OCI-LY1 (cell line): ENCODE measurements at regions not wholly inside any gene's neighbourhood (a gene's known extent, or its start where the extent isn't known, plus 50 kb on each side); places are given as distances from the start of the nearest gene placed in this dataset.

Experiments
- H2AFZ ChIP-seq: fragments of 200-600 bp; sonication (generic), shearing (Covaris generic); 2 replicates; pipeline ENCODE4 v1.6.0; 2014; ENCODE audit warnings: antibody characterized with exemption, mild to moderate bottlenecking, low read length
- H3F3A ChIP-seq: fragments of 200-600 bp; sonication (generic), shearing (Covaris generic); 2 replicates; pipeline ENCODE4 v1.6.0; 2014; ENCODE audit warnings: mild to moderate bottlenecking, antibody characterized with exemption, low read length, moderate library complexity; ENCODE audit not compliant: insufficient read depth
- H3K27ac ChIP-seq: fragments of 200-600 bp; sonication (generic); 2 replicates; pipeline ENCODE4 v1.5.1; 2014; ENCODE audit warnings: low read length, mixed run types, mild to moderate bottlenecking, low read depth; ENCODE audit not compliant: poor library complexity, severe bottlenecking
- H3K27me3 ChIP-seq: fragments of 200-600 bp; sonication (generic); 2 replicates; pipeline ENCODE4 v1.6.0; 2014; ENCODE audit warnings: antibody characterized with exemption, mild to moderate bottlenecking, low read length, moderate library complexity; ENCODE audit not compliant: insufficient read depth
- H3K36me3 ChIP-seq: fragments of 200-600 bp; sonication (generic); 2 replicates; pipeline ENCODE4 v1.6.1; 2014; ENCODE audit warnings: mild to moderate bottlenecking, antibody characterized with exemption, low read length, moderate library complexity, mixed read lengths; ENCODE audit not compliant: insufficient read depth
- H3K4me1 ChIP-seq: fragments of 200-600 bp; sonication (generic); 2 replicates; pipeline ENCODE4 v1.5.1; 2014; ENCODE audit warnings: mild to moderate bottlenecking, low read length, moderate library complexity; ENCODE audit not compliant: insufficient read depth, severe bottlenecking
- H3K4me2 ChIP-seq: fragments of 200-600 bp; sonication (generic), shearing (Covaris generic); 2 replicates; pipeline ENCODE4 v1.6.1; 2014; ENCODE audit warnings: low read length
- H3K4me3 ChIP-seq: fragments of 200-600 bp; sonication (generic); 2 replicates; pipeline ENCODE4 v1.5.1; 2014; ENCODE audit warnings: low read length, low read depth, mild to moderate bottlenecking, mixed read lengths; ENCODE audit not compliant: poor library complexity, severe bottlenecking
- H3K79me2 ChIP-seq: fragments of 200-600 bp; shearing (Covaris generic); 2 replicates; pipeline ENCODE4 v1.6.1; 2016; ENCODE audit warnings: mixed run types, low read length, mixed read lengths; ENCODE audit not compliant: insufficient read depth
- H3K9ac ChIP-seq: fragments of 200-600 bp; sonication (generic), shearing (Covaris generic); 2 replicates; pipeline ENCODE4 v1.6.1; 2014; ENCODE audit warnings: mild to moderate bottlenecking, low read length, mixed read lengths
- H3K9me2 ChIP-seq: fragments of 200-600 bp; sonication (generic), shearing (Covaris generic); 2 replicates; pipeline ENCODE4 v1.6.1; 2014; ENCODE audit warnings: low read depth, mild to moderate bottlenecking, low read length, mixed read lengths
- H3K9me3 ChIP-seq: fragments of 200-600 bp; shearing (Covaris generic); 2 replicates; pipeline ENCODE4 v1.6.1; 2014; ENCODE audit warnings: low read length, mixed read lengths
- H4K20me1 ChIP-seq: fragments of 200-600 bp; sonication (generic), shearing (Covaris generic); 2 replicates; pipeline ENCODE4 v1.6.0; 2016; ENCODE audit warnings: mild to moderate bottlenecking, low read length; ENCODE audit not compliant: insufficient read depth
- EZH2 ChIP-seq: fragments of 200-600 bp; sonication (generic), shearing (Covaris generic); IDR thresholded peaks from 2 replicates; pipeline ENCODE4 v1.8.0; 2017; ENCODE audit warnings: borderline replicate concordance, mixed run types, mild to moderate bottlenecking, antibody characterized with exemption, low read length, moderate library complexity, mixed read lengths
- TF ChIP-seq, protein P1 (sequence below): fragments of 200-600 bp; sonication (generic), shearing (Covaris generic); IDR thresholded peaks from 2 replicates; pipeline ENCODE4 v1.5.1; 2017; ENCODE audit warnings: mild to moderate bottlenecking, antibody characterized with exemption, low read length, moderate library complexity, mixed read lengths

DNA sequence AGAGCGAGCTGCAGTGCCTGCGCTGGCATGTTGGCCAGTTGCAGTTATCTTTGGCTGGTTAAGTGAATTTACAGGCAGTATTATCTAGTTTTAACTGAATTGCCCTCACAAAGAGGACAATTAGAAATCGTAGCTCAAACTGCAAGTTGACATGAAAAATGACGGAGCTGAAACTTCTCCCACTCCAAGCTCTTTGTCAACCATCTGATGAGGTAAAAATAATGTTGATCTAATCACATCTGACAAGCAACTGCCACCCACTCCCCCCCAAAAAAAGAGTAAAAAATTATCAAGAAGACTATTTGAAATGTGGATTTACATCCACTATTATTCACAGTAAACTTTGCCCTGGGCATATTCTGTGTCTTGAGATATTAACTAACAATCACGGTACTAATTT lies 84.7 kb upstream of the VASH1 start:
- H3K9me3 ChIP-seq, result no peaks in the 10 kb centered on the region

DNA sequence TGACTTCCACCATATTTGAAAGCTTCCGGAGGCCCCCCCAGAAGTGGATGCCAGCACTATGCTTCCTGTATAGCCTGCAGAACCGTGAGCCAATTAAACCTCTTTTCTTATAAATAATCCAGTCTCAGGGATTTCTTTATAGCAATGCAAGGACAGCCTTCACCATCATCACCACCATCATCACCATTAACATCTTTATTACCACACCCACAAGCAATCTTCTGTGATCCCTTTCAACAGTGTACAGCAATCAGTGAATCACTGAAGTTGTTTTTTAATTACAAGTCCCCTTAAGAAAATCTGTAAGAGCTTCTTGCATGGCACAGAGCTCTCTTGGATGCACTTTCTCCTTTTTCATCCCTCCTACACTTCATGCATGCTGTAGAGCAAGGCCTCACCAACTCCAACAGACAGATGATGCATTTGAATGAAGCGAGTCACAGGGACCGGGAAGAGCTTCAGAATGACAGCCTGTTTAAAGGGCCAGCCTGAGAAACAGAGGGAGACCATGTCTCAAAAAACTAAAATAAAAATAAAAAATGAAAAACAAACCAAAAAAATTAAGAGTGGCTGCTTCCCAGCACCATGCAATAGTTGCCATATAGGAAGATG lies 83.6 kb upstream of the VASH1 start:
- Histone ChIP-seq H2AFZ (no peak overlapping the region), H3K4me2 (no peak overlapping the region), H3K27ac (no peak overlapping the region), H3F3A (no peaks in the 10 kb centered on the region), H4K20me1 (no peaks in the 10 kb centered on the region), H3K79me2 (no peaks in the 10 kb centered on the region), H3K27me3 (no peaks in the 10 kb centered on the region; the same call in 1 of the 2 replicates), H3K4me3 (no peak overlapping the region), H3K36me3 (no peaks in the 10 kb centered on the region), H3K9me3 (0 out of 2 replicates have a peak, but pooled peaks cover 4% of the 10 kb centered on the region), H3K9ac (no peak overlapping the region), H3K4me1 (no peaks in the 10 kb centered on the region), H3K9me2 (no peaks in the 10 kb centered on the region)
- no peak for TF ChIP-seq EZH2
- TF ChIP-seq, protein P1, sequence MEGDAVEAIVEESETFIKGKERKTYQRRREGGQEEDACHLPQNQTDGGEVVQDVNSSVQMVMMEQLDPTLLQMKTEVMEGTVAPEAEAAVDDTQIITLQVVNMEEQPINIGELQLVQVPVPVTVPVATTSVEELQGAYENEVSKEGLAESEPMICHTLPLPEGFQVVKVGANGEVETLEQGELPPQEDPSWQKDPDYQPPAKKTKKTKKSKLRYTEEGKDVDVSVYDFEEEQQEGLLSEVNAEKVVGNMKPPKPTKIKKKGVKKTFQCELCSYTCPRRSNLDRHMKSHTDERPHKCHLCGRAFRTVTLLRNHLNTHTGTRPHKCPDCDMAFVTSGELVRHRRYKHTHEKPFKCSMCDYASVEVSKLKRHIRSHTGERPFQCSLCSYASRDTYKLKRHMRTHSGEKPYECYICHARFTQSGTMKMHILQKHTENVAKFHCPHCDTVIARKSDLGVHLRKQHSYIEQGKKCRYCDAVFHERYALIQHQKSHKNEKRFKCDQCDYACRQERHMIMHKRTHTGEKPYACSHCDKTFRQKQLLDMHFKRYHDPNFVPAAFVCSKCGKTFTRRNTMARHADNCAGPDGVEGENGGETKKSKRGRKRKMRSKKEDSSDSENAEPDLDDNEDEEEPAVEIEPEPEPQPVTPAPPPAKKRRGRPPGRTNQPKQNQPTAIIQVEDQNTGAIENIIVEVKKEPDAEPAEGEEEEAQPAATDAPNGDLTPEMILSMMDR, result no peak

More for the DNA sequence above, 84.7 kb upstream of the VASH1 start:
- H3K36me3 ChIP-seq, result no peaks in the 10 kb centered on the region
- H3K9me2 ChIP-seq, result no peaks in the 10 kb centered on the region
- no peak overlapping the region for H2AFZ ChIP-seq
- H3K9ac ChIP-seq, result no peak overlapping the region
- no peak overlapping the region for H3K4me3 ChIP-seq
- H4K20me1 ChIP-seq, result no peaks in the 10 kb centered on the region
- no peak for TF ChIP-seq EZH2
- no peaks in the 10 kb centered on the region for H3K79me2 ChIP-seq
- no peaks in the 10 kb centered on the region for H3F3A ChIP-seq
- H3K4me2 ChIP-seq, result no peak overlapping the region
- H3K27me3 ChIP-seq, result peaks cover 3% of the 10 kb centered on the region; the same call in 1 of the 2 replicates
- H3K4me1 ChIP-seq, result no peaks in the 10 kb centered on the region
- no peak overlapping the region for H3K27ac ChIP-seq

DNA sequence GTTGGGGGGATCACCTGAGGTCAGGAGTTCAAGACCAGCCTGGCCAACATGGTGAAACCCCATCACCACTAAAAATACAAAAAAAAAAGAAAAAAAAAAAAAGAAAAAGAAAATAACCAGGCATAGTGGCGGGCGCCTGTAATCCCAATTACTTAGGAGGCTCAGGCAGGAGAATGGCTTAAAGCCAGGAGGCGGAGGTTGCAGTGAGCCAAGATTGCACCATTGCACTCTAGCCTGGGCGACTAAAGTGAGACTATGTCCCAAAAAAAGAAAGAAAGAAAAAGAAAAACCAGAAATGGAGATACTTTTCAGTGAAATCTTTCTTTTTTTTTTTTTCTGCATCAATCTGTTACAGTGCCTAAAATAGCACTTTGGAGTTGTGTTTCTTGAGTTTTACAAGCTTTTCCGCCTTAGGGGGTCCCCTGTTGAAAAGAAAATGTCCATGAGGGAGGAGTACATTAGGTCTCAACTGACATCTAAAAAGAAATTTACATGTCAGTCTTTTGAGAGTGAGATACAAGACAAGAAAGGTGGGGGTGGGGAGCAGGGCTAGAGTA lies 82.9 kb upstream of the VASH1 start:
- no peak for TF ChIP-seq EZH2
- TF ChIP-seq, protein P1, result no peak
- H3K9ac ChIP-seq, result no peak overlapping the region
- H3K36me3 ChIP-seq, result no peaks in the 10 kb centered on the region
- no peaks in the 10 kb centered on the region; the same call in 1 of the 2 replicates for H3K27me3 ChIP-seq
- H4K20me1 ChIP-seq, result no peaks in the 10 kb centered on the region
- H2AFZ ChIP-seq, result no peak overlapping the region
- H3K4me3 ChIP-seq, result no peak overlapping the region
- H3K4me1 ChIP-seq, result no peaks in the 10 kb centered on the region
- H3K9me2 ChIP-seq, result no peaks in the 10 kb centered on the region
- H3K9me3 ChIP-seq, result 0 out of 2 replicates have a peak, but pooled peaks cover 4% of the 10 kb centered on the region
- H3K4me2 ChIP-seq, result no peak overlapping the region
- no peak overlapping the region for H3K27ac ChIP-seq
- no peaks in the 10 kb centered on the region for H3F3A ChIP-seq
- no peaks in the 10 kb centered on the region for H3K79me2 ChIP-seq
